Skeletal muscle tissue (tissue), 3 donors: ENCODE measurements at regions not wholly inside any gene's neighbourhood (a gene's known extent, or its start where the extent isn't known, plus 50 kb on each side); places are given as distances from the start of the nearest gene placed in this dataset.
"Not testable (repeated sequence)": the region's sequence is repeated elsewhere in the genome, so short reads cannot be mapped to it uniquely, and the experiment has no call there.

Source experiments
- H3K27ac ChIP-seq: one replicate; pipeline ENCODE4 v1.7.0; 2013; ENCODE audit warnings: mild to moderate bottlenecking, low read depth, low read length, inconsistent platforms
- H3K27me3 ChIP-seq, 3 donors: one replicate each; pipeline ENCODE4 v1.7.0; 2013; ENCODE audit warnings: low read length in 3 of 3; ENCODE audit not compliant: control insufficient read depth in 3 of 3, insufficient read depth in 3 of 3
- H3K36me3 ChIP-seq, 3 donors: one replicate each; pipeline ENCODE4 v1.7.0; 2013; ENCODE audit warnings: low read length in 3 of 3; ENCODE audit not compliant: control insufficient read depth in 3 of 3, insufficient read depth in 3 of 3
- H3K4me1 ChIP-seq, 3 donors: one replicate each; pipeline ENCODE4 v1.7.0; 2013; ENCODE audit warnings: low read length in 3 of 3, mild to moderate bottlenecking in 3 of 3; ENCODE audit not compliant: control insufficient read depth in 3 of 3, insufficient read depth in 3 of 3
- H3K4me3 ChIP-seq, 3 donors: one replicate each; pipeline ENCODE4 v1.7.0; 2013; ENCODE audit warnings: low read length in 3 of 3
- H3K9ac ChIP-seq, 3 donors: one replicate each; pipeline ENCODE4 v1.7.0; 2013; ENCODE audit warnings: low read length in 3 of 3, mild to moderate bottlenecking in 3 of 3, moderate library complexity in 2 of 3, low read depth in 1 of 3
- H3K9me3 ChIP-seq, 3 donors: one replicate each; pipeline ENCODE4 v1.7.0; 2013; ENCODE audit warnings: low read length in 3 of 3; ENCODE audit not compliant: control insufficient read depth in 3 of 3
- donor health status: Osteomylitis.

DNA sequence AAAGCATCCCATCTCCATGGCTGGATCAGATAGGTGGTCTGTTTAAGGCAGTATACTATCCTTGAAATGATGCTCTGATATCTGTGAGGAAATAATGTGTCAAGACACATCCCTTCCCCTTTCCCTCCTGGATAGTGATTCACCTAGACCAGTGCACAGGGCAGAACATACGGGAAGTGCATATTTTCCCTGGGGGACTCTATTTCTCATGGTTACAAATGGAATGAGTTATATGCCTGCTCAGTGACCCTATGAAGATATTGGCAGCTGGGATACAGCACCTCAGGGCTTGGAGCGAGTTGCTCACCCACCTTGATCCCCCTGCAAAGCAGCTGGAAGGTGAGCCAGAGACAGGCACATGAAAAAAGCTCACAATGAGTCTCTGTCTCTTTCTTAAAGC is 67.5 kb upstream of the PRL start:
- Histone ChIP-seq H3K27ac (no peak overlapping the region), H3K27me3 (no peaks in the 10 kb centered on the region), H3K9ac (no peak overlapping the region), H3K4me3 (no peak overlapping the region), H3K9me3 (peaks cover 0 to 2% (median 2%) of the 10 kb centered on the region in 3 donors), H3K4me1 (peaks cover 0 to 5% (median 0%) of the 10 kb centered on the region in 3 donors), H3K36me3 (no peaks in the 10 kb centered on the region)

DNA sequence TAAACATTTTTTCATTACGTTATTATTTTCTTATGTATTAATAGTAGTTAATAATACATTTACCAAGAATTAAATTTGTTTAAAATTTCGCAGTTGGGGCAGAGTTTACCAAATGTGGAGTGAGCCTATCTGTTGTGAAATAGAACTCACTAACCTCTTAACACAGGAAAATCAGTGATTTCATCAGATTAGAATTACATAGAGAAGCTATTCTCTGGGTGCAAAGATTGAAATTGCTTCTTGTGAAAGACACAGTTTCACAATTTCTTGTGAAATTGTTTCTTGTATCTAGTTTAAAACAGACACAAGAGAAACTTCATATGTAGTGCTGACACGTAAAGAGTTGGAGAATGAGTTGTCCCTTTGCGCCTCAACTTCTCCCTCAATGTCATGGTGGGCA is 69.4 kb upstream of the PRL start:
- no peaks in the 10 kb centered on the region for H3K36me3 ChIP-seq
- no peak overlapping the region for H3K9ac ChIP-seq
- H3K9me3 ChIP-seq = peaks cover 0 to 2% (median 2%) of the 10 kb centered on the region in 3 donors
- H3K27me3 ChIP-seq = no peaks in the 10 kb centered on the region
- no peak overlapping the region for H3K4me3 ChIP-seq
- H3K27ac ChIP-seq = no peak overlapping the region
- peaks cover 0 to 5% (median 0%) of the 10 kb centered on the region in 3 donors for H3K4me1 ChIP-seq

DNA sequence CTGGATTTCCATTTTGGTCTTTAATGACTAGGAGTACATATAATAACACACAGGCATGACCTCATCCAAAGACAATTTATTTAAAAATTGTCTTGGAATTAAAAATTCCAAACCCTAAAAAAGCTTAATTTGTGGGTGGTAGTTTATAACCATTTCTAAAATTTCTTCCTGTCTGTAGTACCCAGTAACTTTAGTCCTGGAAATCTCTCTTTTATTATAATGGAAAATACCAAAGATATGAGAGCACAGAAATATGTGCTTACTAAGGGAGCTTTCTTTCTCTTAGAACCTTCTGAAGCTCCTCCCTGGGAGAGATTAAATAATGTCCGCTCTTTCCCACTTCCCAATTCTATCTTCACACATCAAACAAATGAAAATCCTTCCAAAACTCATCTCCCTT is 70.5 kb upstream of the PRL start:
- H3K27ac ChIP-seq = no peak overlapping the region
- H3K36me3 ChIP-seq = no peaks in the 10 kb centered on the region
- peaks cover 0 to 2% (median 0%) of the 10 kb centered on the region in 3 donors for H3K9me3 ChIP-seq

DNA sequence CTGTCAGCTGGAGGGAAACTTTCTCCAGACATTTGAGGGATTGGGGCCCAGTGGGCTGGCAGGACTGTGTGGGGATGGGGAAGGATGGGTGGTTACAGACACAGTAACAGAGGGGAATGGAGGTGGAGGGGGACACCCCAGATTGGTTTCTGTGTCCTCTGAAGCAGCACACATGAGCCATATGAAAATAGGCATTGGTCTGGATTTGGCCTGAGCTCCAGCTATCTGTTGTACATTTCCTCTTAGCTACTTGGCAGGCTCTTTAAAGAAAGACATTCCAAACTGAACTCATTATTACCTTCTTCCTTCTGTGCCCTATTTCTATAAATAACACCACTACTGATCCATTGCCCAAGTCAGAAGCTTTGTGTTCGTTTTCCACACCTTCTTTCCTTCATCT is 72.0 kb upstream of the PRL start:
- Histone ChIP-seq H3K4me3 (no peak overlapping the region), H3K9ac (no peak overlapping the region), H3K9me3 (peaks cover 0 to 2% (median 0%) of the 10 kb centered on the region in 3 donors), H3K27ac (no peak overlapping the region), H3K27me3 (no peaks in the 10 kb centered on the region), H3K4me1 (no peaks in the 10 kb centered on the region), H3K36me3 (no peaks in the 10 kb centered on the region)

More for the DNA sequence above, 70.5 kb upstream of the PRL start:
- Histone ChIP-seq H3K4me3 (no peak overlapping the region), H3K4me1 (peaks cover 0 to 5% (median 0%) of the 10 kb centered on the region in 3 donors), H3K27me3 (no peaks in the 10 kb centered on the region), H3K9ac (no peak overlapping the region)

DNA sequence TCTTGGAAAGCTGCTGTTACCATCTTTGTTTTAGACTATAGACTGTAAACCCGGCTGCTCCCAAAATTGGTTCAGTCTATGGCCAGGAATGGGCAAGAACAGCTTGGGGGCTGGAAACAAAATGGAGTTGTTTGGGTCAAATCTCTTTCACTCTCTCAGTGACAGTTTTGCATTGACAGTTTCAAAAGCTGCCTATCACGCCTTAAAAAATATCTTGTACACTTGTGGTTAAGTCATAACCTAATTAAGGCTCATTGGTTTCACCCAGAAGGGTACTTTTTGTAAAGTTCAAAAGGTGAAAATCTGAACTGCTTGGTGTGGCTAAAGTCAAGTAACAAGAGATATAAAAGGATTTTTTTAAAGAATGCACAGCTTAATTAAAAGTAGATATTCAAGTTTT is 76.1 kb upstream of the PRL start:
- H3K4me3 ChIP-seq = no peak overlapping the region
- no peak overlapping the region for H3K27ac ChIP-seq
- H3K27me3 ChIP-seq = no peaks in the 10 kb centered on the region
- no peaks in the 10 kb centered on the region for H3K4me1 ChIP-seq
- H3K9me3 ChIP-seq = no peaks in the 10 kb centered on the region
- no peak overlapping the region for H3K9ac ChIP-seq
- no peaks in the 10 kb centered on the region for H3K36me3 ChIP-seq

DNA sequence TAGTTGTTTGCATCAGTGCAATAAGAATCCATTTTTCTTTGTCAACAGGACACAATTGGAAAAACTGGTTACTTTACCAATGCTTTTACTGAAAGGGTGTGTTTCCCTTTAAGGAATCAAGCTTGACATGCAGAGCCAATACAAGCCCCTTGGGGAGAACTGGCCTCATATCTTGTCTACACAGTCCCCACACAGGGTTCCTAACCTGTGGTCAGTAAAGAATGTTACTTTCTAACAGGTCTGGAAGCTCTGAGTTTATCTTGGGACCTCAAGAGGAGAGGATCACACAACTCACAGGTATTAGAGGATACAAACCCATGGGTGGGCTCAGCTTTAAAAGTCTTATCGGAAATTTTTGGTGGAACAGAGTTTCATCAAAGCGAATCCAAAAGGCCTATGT is 78.1 kb upstream of the PRL start:
- not testable (repeated sequence) for H3K9ac ChIP-seq, H3K9me3 ChIP-seq, H3K27me3 ChIP-seq, H3K4me1 ChIP-seq, H3K36me3 ChIP-seq, H3K4me3 ChIP-seq, H3K27ac ChIP-seq

DNA sequence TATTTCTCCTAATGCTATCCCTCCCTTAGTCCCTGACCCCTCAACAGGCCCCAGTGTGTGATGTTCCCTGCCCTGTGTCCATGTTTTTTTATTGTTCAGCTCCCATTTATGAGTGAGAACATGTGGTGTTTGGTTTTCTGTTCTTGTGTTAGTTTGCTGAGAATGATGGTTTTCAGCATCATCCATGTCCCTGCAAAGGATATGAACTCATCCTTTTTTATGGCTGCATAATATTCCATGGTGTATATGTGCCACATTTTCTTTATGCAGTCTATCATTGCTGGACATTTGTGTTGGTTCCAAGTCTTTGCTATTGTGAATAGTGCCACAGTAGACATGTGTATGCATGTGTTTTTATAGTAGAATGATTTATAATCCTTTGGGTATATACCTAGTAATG is 79.5 kb upstream of the PRL start:
- not testable (repeated sequence) for H3K4me1 ChIP-seq, H3K9ac ChIP-seq, H3K4me3 ChIP-seq, H3K9me3 ChIP-seq, H3K36me3 ChIP-seq, H3K27ac ChIP-seq, H3K27me3 ChIP-seq

DNA sequence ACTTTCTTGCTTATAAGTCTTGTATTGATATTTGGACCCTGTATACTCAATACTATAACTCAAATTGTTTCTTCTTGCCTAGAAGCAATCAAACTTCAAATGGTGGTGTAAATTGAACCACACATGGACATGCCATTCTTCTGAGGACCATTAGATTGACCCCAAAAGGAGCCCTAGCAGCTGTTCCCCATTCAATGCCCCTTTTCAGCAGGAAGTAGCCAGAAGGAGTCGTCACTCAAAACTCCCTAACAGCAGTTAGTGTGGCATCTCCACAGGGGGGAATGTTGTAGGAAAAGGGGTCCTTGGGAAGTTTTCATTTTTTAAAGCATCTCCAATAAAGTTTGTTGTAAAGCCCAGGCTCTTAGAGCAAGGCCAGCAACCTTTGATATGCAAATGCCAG is 81.7 kb upstream of the PRL start:
- not testable (repeated sequence) for H3K36me3 ChIP-seq, H3K27me3 ChIP-seq, H3K4me1 ChIP-seq, H3K4me3 ChIP-seq, H3K27ac ChIP-seq, H3K9ac ChIP-seq, H3K9me3 ChIP-seq

DNA sequence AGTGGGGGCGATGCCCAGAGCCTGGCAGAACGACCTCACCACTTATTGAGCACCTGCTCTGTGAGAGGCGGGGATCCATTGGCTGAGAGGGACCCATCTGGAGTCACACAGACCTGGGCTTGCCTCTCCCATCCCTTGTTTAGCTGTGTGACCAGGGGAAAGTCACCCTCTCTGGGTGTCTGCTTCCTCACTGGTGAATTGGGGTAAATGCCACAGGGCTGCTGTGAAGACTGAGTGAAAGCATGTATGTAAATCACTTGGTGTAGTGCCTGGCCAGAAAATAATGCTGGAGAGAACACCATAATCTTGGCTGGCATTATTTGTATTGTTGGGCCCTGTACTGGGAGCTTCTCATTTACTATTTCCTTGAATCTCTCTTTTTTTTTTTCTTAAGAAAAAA is 83.4 kb upstream of the PRL start:
- no peak overlapping the region for H3K4me3 ChIP-seq
- H3K36me3 ChIP-seq = no peaks in the 10 kb centered on the region
- no peaks in the 10 kb centered on the region for H3K9me3 ChIP-seq
- no peak overlapping the region for H3K9ac ChIP-seq
- no peaks in the 10 kb centered on the region for H3K4me1 ChIP-seq
- no peak overlapping the region for H3K27ac ChIP-seq
- H3K27me3 ChIP-seq = no peaks in the 10 kb centered on the region

DNA sequence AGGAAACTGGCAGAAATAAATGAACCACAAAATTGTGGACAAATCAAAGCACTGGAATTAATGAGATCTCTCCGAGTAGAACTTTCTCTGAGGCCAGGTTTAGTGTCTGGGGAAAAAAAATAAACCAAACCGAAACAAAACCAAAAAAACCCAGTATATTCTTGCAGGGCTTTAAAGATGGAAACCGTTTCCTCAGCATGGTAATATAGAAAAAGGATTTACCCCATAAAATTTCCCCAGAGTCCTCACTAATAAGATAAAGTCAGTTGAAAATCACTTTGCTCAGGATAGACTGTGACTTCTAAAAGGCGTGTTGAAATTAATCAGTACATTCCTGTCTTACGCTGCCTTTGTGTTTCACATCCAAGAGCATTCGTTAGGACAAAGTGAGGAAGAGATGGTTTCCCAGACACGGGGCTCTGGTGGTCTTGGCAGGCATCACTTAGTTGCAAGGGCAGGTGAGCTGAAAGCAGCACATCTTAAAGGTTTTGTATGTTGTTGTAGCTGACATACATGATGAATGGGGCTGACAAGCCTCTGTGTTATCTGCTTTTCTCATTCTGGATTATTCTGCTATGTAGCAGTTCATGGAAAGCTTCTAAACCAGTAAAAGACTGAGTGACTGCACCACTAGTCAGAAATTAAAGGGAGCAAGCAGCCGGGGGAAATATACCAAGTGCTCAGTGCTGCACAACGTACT is 85.2 kb upstream of the PRL start:
- H3K36me3 ChIP-seq = no peaks in the 10 kb centered on the region
- H3K4me3 ChIP-seq = no peak overlapping the region
- no peaks in the 10 kb centered on the region for H3K4me1 ChIP-seq
- H3K27ac ChIP-seq = no peak overlapping the region
- no peaks in the 10 kb centered on the region for H3K9me3 ChIP-seq
- H3K27me3 ChIP-seq = no peaks in the 10 kb centered on the region
- H3K9ac ChIP-seq = no peak overlapping the region
